AG08396 (cell line): ENCODE measurements at regions not wholly inside any gene's neighbourhood (a gene's known extent, or its start where the extent isn't known, plus 50 kb on each side); places are given as distances from the start of the nearest gene placed in this dataset.
"Not testable (repeated sequence)": the region's sequence is repeated elsewhere in the genome, so short reads cannot be mapped to it uniquely, and the experiment has no call there.

Source experiments
- DNase-seq: peaks from one replicate; pipeline ENCODE4 v3.0.0; 2012; ENCODE audit warnings: low spot score, mixed read lengths

- DNase-seq: peak; percentile 43
These were observed 100.0 kb upstream of the PRKG2 start for GRCh38 chr4:81314897-81315470.

- peak; percentile 74 for DNase-seq
These were observed 99.3 kb upstream of the PRKG2 start for GRCh38 chr4:81314196-81314896.

GRCh38 chr4:81307991-81308390, 93.0 kb upstream of the PRKG2 start:
- DNase-seq: no peak

GRCh38 chr4:81304871-81305270, 89.8 kb upstream of the PRKG2 start:
- peak; percentile 11 for DNase-seq

- not testable (repeated sequence) for DNase-seq
These were observed 85.3 kb upstream of the PRKG2 start for GRCh38 chr4:81300352-81300751.

- no peak for DNase-seq
These were observed 75.8 kb upstream of the PRKG2 start for GRCh38 chr4:81290813-81291212.

GRCh38 chr4:81287101-81287500, 72.1 kb upstream of the PRKG2 start:
- no peak for DNase-seq

GRCh38 chr4:81282131-81282530, 67.1 kb upstream of the PRKG2 start:
- no peak for DNase-seq

- DNase-seq: no peak
These were observed 59.4 kb upstream of the PRKG2 start for GRCh38 chr4:81274460-81274859.

- DNase-seq: no peak
These were observed 57.6 kb upstream of the PRKG2 start for GRCh38 chr4:81272671-81273070.
